Esophagus squamous epithelium (tissue), 5 donors: ENCODE measurements at regions not wholly inside any gene's neighbourhood (a gene's known extent, or its start where the extent isn't known, plus 50 kb on each side); places are given as distances from the start of the nearest gene placed in this dataset.

ENCODE experiments used
- DNase-seq: peaks from one replicate; lab custom pipeline; 2025; lab: John Stamatoyannopoulos, UW
- H3K27ac ChIP-seq, 4 donors: fragments of 200-600 bp; sonication (generic); one replicate each; pipeline ENCODE4 v1.5.1; 2016 to 2019; ENCODE audit warnings: mild to moderate bottlenecking in 1 of 4
- H3K27me3 ChIP-seq, 4 donors: fragments of 200-600 bp; sonication (generic); 1 replicate in 3 of 4; 2 replicates in 1 of 4; pipeline versions ENCODE4 v1.5.1 to v1.6.0; 2017 to 2021; ENCODE audit warnings: antibody characterized with exemption in 1 of 4
- H3K36me3 ChIP-seq, 3 donors: fragments of 200-600 bp; sonication (generic); one replicate each; pipeline ENCODE4 v1.5.1; 2016 to 2019
- H3K4me1 ChIP-seq, 3 donors: fragments of 200-600 bp; sonication (generic); one replicate each; pipeline ENCODE4 v1.5.1; 2017 to 2019
- H3K4me3 ChIP-seq, 4 donors: fragments of 200-600 bp; sonication (generic); 1 replicate in 3 of 4; 2 replicates in 1 of 4; pipeline ENCODE4 v1.5.1; 2016 to 2019; ENCODE audit warnings: mild to moderate bottlenecking in 2 of 4, moderate library complexity in 1 of 4
- H3K9me3 ChIP-seq, 3 donors: fragments of 200-600 bp; sonication (generic); one replicate each; pipeline ENCODE4 v1.5.1; 2016 to 2019
- POLR2A ChIP-seq, 4 donors: fragments of 450-650 bp; IDR thresholded peaks; one replicate each; pipeline ENCODE4 v1.6.1; 2017; ENCODE audit warnings: antibody characterized with exemption in 4 of 4, mild to moderate bottlenecking in 4 of 4, moderate library complexity in 3 of 4
- WGBS, 2 donors: methylation state at CpG; one replicate each; pipeline ENCODE4 v1.1.5; 2018; 5-methylcytosine and 5-hydroxymethylcytosine counted together
- intact Hi-C: fragments of 100-400 bp; cut with DNase I; formaldehyde crosslinking; loops from one replicate; pipeline ENCODE4 v1.15.0; 2022
- TF ChIP-seq, protein P1 (sequence below), 6 experiments: fragments of 450-650 bp in 4 of 6; fragments of 200-600 bp in 2 of 6; sonication (generic) in 2 of 6; IDR thresholded peaks; one replicate each; pipeline ENCODE4 v1.5.1; 2016 to 2019; ENCODE audit warnings: antibody characterized with exemption in 6 of 6, mild to moderate bottlenecking in 4 of 6, moderate library complexity in 4 of 6
- donor health status: DM: yes; HTN: yes; CAD: no.

DNA sequence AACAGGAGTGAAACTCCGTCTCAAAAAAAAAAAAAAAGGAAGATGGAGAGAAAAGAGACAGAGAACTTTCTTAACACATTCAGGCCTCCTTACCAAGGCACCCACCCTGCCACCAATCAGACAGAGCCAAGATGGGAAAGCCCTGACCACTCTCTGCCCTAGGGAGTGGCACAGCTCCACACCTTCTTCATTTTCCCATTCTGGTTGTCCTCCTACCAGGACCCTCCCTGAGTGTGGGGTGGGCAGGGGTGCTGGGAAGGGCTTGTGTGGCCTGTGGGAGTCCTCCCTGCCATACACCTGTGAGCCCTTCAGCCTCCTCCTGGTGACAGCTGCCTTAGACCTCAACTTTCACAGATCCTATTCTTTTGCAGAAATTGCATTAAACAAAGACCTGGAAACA is 513.6 kb downstream of the BCL11B start:
- no peaks in the 10 kb centered on the region for H3K4me1 ChIP-seq
- peaks cover 0 to 8% (median 0%) of the 10 kb centered on the region in 4 donors for H3K27me3 ChIP-seq
- no peak for DNase-seq
- no peaks in the 10 kb centered on the region for H3K36me3 ChIP-seq
- TF ChIP-seq, protein P1, sequence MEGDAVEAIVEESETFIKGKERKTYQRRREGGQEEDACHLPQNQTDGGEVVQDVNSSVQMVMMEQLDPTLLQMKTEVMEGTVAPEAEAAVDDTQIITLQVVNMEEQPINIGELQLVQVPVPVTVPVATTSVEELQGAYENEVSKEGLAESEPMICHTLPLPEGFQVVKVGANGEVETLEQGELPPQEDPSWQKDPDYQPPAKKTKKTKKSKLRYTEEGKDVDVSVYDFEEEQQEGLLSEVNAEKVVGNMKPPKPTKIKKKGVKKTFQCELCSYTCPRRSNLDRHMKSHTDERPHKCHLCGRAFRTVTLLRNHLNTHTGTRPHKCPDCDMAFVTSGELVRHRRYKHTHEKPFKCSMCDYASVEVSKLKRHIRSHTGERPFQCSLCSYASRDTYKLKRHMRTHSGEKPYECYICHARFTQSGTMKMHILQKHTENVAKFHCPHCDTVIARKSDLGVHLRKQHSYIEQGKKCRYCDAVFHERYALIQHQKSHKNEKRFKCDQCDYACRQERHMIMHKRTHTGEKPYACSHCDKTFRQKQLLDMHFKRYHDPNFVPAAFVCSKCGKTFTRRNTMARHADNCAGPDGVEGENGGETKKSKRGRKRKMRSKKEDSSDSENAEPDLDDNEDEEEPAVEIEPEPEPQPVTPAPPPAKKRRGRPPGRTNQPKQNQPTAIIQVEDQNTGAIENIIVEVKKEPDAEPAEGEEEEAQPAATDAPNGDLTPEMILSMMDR (IDR thresholded peaks at IDR 0.05): no peak
- TF ChIP-seq POLR2A (IDR thresholded peaks at IDR 0.05): no peak
- intact Hi-C loops: no loop called here
- H3K4me3 ChIP-seq: no peak overlapping the region
- WGBS, 2 donors: 75 to 80% methylated on average over 1 of the region's 1 CpG
- H3K9me3 ChIP-seq: peaks cover 0 to 11% (median under 1%) of the 10 kb centered on the region in 3 donors
- H3K27ac ChIP-seq: no peak overlapping the region

DNA sequence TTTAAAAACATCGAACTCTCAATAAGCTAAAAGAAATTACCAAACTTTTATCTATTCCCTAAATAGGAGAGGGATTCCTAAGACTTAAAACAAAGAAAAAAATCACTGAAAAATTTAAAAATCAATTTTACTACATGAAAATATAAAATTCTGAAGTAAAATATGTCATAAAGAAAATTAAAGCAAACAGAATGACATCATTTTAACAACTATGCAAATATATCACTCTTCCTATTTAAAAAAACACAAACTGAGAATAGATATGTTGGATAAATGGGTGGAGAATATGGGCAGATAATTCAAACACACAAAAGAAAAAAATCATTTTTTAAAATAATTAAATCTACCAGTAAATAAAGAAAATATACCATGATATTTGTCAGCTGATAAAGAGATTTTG is 510.0 kb downstream of the BCL11B start:
- H3K4me3 ChIP-seq: no peak overlapping the region
- H3K9me3 ChIP-seq: peaks cover 0 to 19% (median 10%) of the 10 kb centered on the region in 3 donors
- H3K27ac ChIP-seq: no peak overlapping the region
- H3K27me3 ChIP-seq: peaks cover 0 to 8% (median 0%) of the 10 kb centered on the region in 4 donors
- H3K36me3 ChIP-seq: no peaks in the 10 kb centered on the region
- intact Hi-C loops: no loop called here
- no peak for DNase-seq
- TF ChIP-seq POLR2A (IDR thresholded peaks at IDR 0.05): no peak
- TF ChIP-seq, protein P1 (IDR thresholded peaks at IDR 0.05): no peak
- peaks cover 0 to 8% (median 2%) of the 10 kb centered on the region in 3 donors for H3K4me1 ChIP-seq
- 85 to 89% methylated on average over 1 of the region's 1 CpG for WGBS, 2 donors

DNA sequence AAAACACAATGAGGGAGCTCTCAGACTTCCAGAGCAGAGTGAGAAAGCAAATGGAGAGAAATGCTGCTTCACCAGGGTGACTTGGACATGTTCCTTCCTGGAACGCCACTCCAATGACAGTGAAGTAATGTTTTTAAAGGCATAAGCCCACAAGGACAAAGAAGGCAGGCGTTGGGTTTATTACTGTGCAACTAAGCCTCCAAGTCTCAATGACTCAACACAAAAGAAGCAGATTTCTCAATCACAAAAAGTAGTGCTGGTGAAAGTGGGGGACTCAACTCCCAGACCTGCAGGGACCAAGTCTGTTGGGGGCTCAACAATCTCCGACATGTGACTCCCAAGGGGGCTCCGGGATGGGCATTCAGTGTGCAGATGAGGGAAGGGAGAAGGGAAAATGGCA is 505.2 kb downstream of the BCL11B start:
- no peak for DNase-seq
- Histone ChIP-seq H3K27me3 (no peaks in the 10 kb centered on the region), H3K27ac (peak overlapping the region in 3 of 4 donors; percentile 23 to 40 (median 33)), H3K36me3 (no peaks in the 10 kb centered on the region), H3K9me3 (peaks cover 0 to 19% (median 10%) of the 10 kb centered on the region in 3 donors), H3K4me1 (peaks cover 0 to 16% (median 4%) of the 10 kb centered on the region in 3 donors), H3K4me3 (no peak overlapping the region)
- TF ChIP-seq, protein P1 (IDR thresholded peaks at IDR 0.05): no peak
- TF ChIP-seq POLR2A (IDR thresholded peaks at IDR 0.05): no peak
- 46 to 48% methylated on average over 4 of the region's 4 CpGs for WGBS, 2 donors
- intact Hi-C loops: no loop called here

DNA sequence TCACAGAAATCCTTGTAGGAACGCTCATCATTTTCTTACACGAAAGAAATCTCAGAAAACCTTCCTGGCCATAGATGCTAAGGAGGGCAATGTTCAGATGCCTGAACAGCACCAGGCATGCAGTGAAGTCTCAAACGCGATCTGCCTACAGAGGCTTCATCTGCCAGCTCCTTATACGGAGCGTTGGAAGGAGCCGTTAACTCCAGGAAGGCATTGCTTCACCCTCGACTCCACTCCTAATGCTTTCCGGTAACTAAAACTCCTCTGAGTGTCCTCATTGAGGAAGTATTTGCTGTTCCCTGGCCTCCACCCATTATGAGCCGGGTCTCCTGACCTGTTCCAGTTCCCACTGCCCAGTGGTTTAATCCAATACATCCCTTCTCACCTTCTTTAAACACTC is 502.7 kb downstream of the BCL11B start:
- Histone ChIP-seq H3K36me3 (no peaks in the 10 kb centered on the region), H3K27me3 (no peaks in the 10 kb centered on the region), H3K27ac (no peak overlapping the region), H3K9me3 (peaks cover 0 to 3% (median under 1%) of the 10 kb centered on the region in 3 donors), H3K4me3 (no peak overlapping the region), H3K4me1 (peaks cover 0 to 16% (median 4%) of the 10 kb centered on the region in 3 donors)
- DNase-seq: no peak
- WGBS, 2 donors: 55 to 65% methylated on average over 8 to 10 of the region's 10 CpGs
- intact Hi-C loops: no loop called here
- TF ChIP-seq, protein P1 (IDR thresholded peaks at IDR 0.05): no peak
- TF ChIP-seq POLR2A (IDR thresholded peaks at IDR 0.05): no peak

DNA sequence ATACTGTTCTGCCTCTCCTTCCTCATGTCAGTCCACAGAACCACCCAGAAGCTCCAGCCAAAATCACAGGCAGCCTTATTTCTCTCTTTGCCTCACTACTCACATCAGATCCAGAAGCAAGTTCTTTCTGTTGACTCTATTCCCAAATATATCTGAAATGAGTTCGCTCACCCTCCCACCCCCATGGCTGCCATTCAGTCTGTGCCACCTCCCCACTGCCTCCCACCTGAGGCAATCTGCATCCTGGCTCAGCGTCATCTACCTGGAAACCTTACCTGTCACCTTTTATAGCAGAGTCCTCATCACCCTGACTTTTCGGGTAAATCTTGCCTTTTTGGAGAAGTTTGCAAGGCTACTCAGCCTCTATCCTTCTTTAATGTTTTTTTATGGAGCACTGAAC is 501.8 kb downstream of the BCL11B start:
- H3K9me3 ChIP-seq: no peaks in the 10 kb centered on the region
- DNase-seq: no peak
- peaks cover 0 to 16% (median 4%) of the 10 kb centered on the region in 3 donors for H3K4me1 ChIP-seq
- no peaks in the 10 kb centered on the region for H3K36me3 ChIP-seq
- TF ChIP-seq, protein P1 (IDR thresholded peaks at IDR 0.05): no peak
- no peak for TF ChIP-seq POLR2A (IDR thresholded peaks at IDR 0.05)
- intact Hi-C loops: no loop called here
- WGBS, 2 donors: 88 to 89% methylated on average over 3 of the region's 3 CpGs
- no peaks in the 10 kb centered on the region for H3K27me3 ChIP-seq
- H3K27ac ChIP-seq: no peak overlapping the region
- no peak overlapping the region for H3K4me3 ChIP-seq
